ENCODE measurements at regions not wholly inside any gene's neighbourhood (a gene's known extent, or its start where the extent isn't known, plus 50 kb on each side); places are given as distances from the start of the nearest gene placed in this dataset.

- no peak for DNase-seq
Measured at GRCh38 chr4:187274153-187274552, 550.5 kb upstream of the FAT1 start.

- DNase-seq = no peak
Measured at GRCh38 chr4:187276736-187277408, 553.2 kb upstream of the FAT1 start.

GRCh38 chr4:187283201-187283955 lies 559.7 kb upstream of the FAT1 start:
- DNase-seq = no peak

GRCh38 chr4:187286525-187286924 lies 562.9 kb upstream of the FAT1 start:
- DNase-seq = no peak

- no peak for DNase-seq
Measured at GRCh38 chr4:187289371-187289770, 565.7 kb upstream of the FAT1 start.

GRCh38 chr4:187294861-187295260 lies 571.2 kb upstream of the FAT1 start:
- no peak for DNase-seq

- DNase-seq = no peak
Measured at GRCh38 chr4:187301923-187302322, 578.3 kb upstream of the FAT1 start.

GRCh38 chr4:187302457-187303150 lies 578.9 kb upstream of the FAT1 start:
- DNase-seq = no peak

GRCh38 chr4:187304133-187304532 lies 580.5 kb upstream of the FAT1 start:
- DNase-seq = no peak

GRCh38 chr4:187307131-187307530 lies 583.5 kb upstream of the FAT1 start:
- no peak for DNase-seq

- DNase-seq = no peak
Measured at GRCh38 chr4:187309456-187309855, 585.8 kb upstream of the FAT1 start.

GRCh38 chr4:187312299-187312698 lies 588.6 kb upstream of the FAT1 start:
- DNase-seq = no peak

- DNase-seq = no peak
Measured at GRCh38 chr4:187317799-187318198, 594.1 kb upstream of the FAT1 start.

GRCh38 chr4:187321711-187322110 lies 598.1 kb upstream of the FAT1 start:
- DNase-seq = no peak

GRCh38 chr4:187332141-187332540 lies 608.5 kb upstream of the FAT1 start:
- DNase-seq = no peak

- no peak for DNase-seq
Measured at GRCh38 chr4:187333151-187333550, 609.5 kb upstream of the FAT1 start.

- DNase-seq = no peak
Measured at GRCh38 chr4:187335339-187335738, 611.7 kb upstream of the FAT1 start.

- no peak for DNase-seq
Measured at GRCh38 chr4:187354740-187355139, 631.1 kb upstream of the FAT1 start.

GRCh38 chr4:187357045-187357643 lies 633.5 kb upstream of the FAT1 start:
- no peak for DNase-seq

GRCh38 chr4:187357821-187358220 lies 634.2 kb upstream of the FAT1 start:
- DNase-seq = no peak

GRCh38 chr4:187362937-187363857 lies 632.4 kb upstream of the ZFP42 start:
- no peak for DNase-seq

GRCh38 chr4:187364401-187364800 lies 631.2 kb upstream of the ZFP42 start:
- no peak for DNase-seq

Measured in NCI-H2081 (cell line).